Fibroblast of pulmonary artery (primary cell): ENCODE measurements at regions not wholly inside any gene's neighbourhood (a gene's known extent, or its start where the extent isn't known, plus 50 kb on each side); places are given as distances from the start of the nearest gene placed in this dataset.

ENCODE experiments used
- DNase-seq: peaks from one replicate; pipeline ENCODE4 v3.0.0-alpha.2; 2010; ENCODE audit warnings: low read depth
- H3K4me3 ChIP-seq: replicated peaks from 2 replicates; pipeline ENCODE4 v1.5.1; 2011; ENCODE audit warnings: low read depth, mild to moderate bottlenecking, control low read depth, low read length, moderate library complexity
- CTCF ChIP-seq: IDR thresholded peaks from 2 replicates; pipeline ENCODE4 v1.5.1; 2011; ENCODE audit warnings: mild to moderate bottlenecking, control low read depth, low read length, inconsistent platforms; ENCODE audit errors: missing control alignments

GRCh38 chr5:136631186-136631585 is 265.8 kb upstream of the TRPC7 start:
- TF ChIP-seq CTCF, result no peak
- H3K4me3 ChIP-seq, result no peak overlapping the region
- peak; percentile 20 for DNase-seq

DNA sequence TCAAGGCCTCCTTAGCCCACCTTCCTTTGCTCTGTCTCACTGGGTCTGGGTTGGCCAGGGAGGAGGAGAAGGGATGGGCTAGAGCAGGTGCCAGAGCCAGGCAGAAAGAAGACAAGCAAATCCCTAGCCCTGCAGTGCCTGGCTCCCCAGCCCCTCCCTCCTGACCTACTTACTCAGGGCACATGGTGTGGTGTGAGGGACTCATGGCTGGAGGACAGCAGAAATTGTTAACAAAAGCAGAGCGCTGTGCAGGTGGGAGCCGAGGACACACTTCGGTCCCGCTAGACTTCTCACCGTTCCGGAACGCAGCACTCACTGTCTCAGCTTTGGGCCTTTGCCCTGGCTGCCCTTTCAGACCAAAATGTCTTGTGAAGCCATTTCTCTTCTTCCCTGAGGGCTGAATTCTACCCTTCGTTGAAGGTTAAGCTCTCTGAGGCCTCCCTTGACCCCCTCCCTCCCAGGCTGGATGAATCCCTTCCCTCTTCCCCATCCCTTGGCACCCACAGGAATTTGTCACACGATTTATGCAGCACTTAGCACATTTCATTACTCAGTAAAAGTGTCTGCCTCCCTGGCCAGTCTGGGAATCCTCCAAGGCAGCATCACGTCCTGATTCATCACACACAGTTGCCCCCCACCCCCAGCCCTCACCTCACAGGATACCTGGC is 263.9 kb upstream of the TRPC7 start:
- no peak for TF ChIP-seq CTCF
- H3K4me3 ChIP-seq, result no peak overlapping the region
- no peak for DNase-seq

- TF ChIP-seq CTCF, result no peak
- no peak for DNase-seq
- no peak overlapping the region for H3K4me3 ChIP-seq
Observed at GRCh38 chr5:136626531-136626930, 261.2 kb upstream of the TRPC7 start.

DNA sequence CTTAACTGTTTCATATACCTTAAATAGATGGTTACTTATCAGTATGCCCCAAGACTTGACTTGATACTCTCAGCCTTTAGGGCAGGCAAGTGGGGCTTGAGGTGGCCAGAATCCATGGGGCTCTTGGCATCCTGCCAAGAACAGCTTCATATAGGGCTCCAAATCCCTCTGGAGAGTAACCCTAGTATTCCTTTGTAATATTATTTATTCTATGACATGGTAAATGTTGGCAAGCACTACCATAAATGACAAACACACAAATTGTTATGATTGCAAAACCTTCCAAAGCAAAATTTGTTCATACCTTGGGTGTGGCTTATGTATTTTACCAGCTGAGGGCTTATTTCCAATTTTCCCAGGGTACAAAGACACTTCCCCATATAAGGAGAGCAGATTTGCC is 257.4 kb upstream of the TRPC7 start:
- no peak overlapping the region for H3K4me3 ChIP-seq
- DNase-seq, result peak; percentile 24
- no peak for TF ChIP-seq CTCF

- no peak for DNase-seq
- H3K4me3 ChIP-seq, result no peak overlapping the region
- no peak for TF ChIP-seq CTCF
Observed at GRCh38 chr5:136621743-136622142, 256.4 kb upstream of the TRPC7 start.

DNA sequence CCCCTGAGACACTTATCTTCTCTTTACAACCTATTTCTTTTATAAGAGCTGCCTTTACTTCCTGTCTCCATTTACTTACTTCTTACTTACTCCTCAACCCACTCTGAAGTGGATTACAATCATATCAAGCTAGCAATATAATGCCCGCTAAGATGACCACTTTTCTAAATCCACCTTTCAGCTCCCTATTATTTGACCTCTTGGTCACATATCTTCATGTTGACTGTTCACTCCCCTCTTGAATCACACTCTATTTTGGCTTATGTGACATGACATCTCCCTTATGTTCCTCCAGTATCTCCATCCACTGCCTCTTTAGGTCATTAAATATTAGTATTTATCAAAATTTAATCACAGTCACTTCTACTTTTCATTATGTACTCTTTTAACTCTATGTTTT is 255.3 kb upstream of the TRPC7 start:
- DNase-seq, result no peak
- H3K4me3 ChIP-seq, result no peak overlapping the region
- no peak for TF ChIP-seq CTCF

- no peak for TF ChIP-seq CTCF
- H3K4me3 ChIP-seq, result no peak overlapping the region
- peak; percentile 50 for DNase-seq
Observed at GRCh38 chr5:136620016-136620419, 254.7 kb upstream of the TRPC7 start.
